GM19452 (cell line): ENCODE measurements at regions not wholly inside any gene's neighbourhood (a gene's known extent, or its start where the extent isn't known, plus 50 kb on each side); places are given as distances from the start of the nearest gene placed in this dataset.
"Not testable (repeated sequence)": the region's sequence is repeated elsewhere in the genome, so short reads cannot be mapped to it uniquely, and the experiment has no call there.

Source experiments
- ATAC-seq: cut with Tn5 transposase; IDR thresholded peaks from one replicate; pipeline ENCODE4 v1.9.1; 2021; ENCODE audit not compliant: unreplicated experiment

DNA sequence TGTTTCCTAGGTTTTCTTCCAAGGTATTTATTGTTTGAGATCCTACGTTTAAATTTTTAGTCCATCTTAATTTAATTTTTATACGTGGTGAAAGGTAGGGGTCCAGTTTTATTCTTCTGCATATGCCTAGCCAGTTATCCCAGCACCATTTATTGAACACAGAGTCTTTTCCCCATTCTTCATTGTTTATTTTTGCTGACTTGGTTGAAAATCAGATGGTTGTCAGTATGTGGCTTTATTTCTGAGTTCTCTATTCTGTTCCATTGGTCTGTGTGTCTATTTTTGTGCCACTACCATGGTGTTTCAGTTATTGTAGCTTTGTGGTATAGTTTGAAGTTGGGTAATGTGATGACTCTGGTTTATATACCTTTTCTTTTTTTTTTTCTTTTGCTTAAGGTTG lies 753.0 kb upstream of the GOT2 start:
- ATAC-seq: no peak

DNA sequence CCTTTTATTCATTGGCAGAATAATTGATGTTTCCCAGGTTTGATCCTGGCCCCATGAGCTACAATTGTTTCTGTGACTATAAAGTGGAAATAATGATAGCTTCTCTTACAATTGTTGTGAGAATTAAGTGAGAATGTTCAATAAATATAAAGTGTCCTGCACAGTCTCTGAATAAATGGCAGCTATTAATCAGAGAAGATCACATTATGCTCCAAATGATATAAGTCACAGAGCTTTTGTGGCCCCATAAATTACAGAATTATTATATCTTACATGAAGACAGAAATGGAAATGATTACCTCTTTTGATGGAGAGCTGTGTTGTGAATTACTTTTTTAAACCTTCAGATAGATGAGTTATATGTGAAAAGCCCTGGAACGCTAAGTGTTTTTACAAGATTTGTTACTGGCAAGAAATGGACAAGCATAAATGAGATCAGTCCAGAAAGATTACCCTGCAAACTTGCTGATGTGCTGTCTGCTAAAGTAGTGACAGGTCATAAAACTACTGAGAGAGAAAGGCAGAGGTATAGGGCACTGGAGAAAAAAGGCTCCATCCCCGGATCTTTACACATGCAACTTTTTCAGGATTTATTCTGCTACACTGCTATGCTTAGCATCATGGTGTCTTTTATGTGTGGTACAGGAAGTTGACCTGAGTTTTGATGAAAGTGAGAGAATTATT lies 750.9 kb upstream of the GOT2 start:
- no peak for ATAC-seq

DNA sequence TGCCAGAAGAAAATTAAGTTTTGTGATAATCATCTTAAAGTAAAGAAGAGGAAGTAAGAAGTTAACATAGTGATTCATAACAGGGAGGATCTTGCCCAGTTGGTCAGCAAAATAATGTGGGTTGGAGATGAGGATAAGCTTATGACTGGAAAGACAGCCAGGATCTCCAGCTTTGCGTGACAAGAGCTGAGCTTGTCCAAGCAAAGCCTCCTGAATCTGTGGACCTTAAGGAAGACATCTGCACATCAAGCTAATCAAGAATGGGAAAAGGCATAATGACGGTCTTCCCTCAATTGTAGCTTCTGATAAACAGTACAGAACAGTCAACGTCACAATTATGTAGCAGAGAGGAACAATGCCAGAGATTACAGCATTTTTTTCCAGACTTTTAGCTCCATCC lies 744.7 kb upstream of the GOT2 start:
- ATAC-seq: no peak

DNA sequence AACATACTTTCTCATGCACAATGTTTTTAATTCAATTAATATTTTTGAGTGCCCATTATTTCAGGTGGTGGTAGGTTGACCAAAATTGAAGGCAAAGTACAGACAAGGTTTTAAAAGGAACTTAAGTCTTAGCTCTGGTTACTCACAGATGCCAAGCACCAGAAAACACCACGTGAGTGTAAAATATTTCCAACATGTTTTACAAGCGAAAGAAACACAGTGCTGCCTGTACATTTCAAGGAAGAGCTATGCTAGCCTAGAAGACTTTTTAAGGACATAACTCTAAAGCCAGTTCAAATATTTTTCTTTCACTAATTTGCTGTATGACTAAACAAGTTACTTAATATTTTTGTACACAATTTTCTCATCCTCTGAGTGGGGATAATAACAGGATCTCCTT lies 736.4 kb upstream of the GOT2 start:
- no peak for ATAC-seq

DNA sequence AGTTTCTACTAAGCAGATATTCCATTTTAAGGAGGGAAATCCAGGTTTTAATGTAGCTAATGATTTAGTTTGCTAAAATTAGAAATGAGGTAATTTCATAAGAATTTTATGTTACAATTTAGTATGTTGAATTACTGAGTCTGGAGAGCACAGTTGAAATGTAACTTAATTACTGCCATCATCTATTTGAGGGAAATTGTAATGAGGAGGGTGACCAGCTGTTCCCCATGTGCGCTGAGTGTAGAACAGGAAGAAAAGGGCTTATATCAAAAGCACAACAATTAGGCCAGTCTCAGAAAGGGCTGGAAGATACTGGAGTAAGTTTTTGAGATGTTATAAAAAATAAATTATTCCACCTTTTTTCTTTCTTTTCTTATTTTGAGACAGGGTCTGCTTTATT lies 735.1 kb upstream of the GOT2 start:
- no peak for ATAC-seq

DNA sequence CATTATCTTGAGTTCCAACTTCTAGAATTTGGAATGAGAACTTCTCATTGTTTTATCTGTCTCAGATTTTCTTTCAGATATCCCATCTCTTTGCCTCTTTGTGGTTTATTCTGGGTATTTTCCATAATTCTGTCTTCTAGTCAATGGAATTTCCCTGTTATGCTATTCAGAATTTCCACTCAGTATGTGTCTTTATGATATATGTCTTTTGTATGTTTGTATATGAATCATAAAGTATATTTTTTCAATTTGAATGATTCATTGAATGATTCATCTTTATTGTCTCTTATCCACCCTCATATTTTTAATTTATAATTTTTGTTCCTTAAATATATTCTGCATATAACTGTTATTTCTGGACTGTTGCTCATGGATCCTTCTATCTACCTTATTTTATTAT lies 729.7 kb upstream of the GOT2 start:
- no peak for ATAC-seq

DNA sequence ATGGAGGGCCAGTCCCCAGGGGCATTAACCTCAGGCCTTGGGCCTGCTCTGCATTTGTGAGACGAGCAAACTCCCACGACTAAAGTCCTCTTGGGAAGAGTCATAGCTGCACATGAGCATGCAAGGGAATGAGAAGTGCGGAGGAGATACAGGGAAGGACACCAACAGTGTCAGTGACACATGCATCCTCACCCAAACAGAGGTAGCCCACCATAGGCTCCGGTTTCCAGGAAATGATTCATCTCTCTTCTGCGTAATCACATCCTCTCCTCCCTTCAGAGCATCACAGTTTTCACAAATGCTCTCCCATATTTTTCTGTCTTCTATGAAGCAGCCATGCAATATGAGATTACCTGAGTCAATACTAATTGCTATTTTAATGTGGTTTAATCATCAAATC lies 725.7 kb upstream of the GOT2 start:
- ATAC-seq: no peak

DNA sequence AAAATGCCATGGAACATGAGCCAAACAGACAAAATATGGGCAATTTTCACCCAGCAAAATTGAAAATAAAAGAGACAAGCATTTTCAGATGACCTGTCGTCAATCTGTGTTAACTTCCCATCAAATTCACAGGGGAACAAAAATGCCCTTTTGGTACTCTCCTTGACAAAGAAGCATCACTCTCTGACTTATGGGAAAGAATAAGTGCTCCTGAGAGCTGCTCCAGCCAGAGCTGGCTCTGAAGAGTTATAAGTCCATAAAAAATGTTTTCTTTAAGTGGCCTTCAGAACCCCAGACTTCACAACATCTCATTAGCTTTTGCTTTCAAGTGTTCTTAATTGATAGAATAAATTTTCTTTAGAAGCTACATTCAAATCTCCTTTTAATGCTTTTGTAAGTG lies 721.4 kb upstream of the GOT2 start:
- ATAC-seq: no peak

DNA sequence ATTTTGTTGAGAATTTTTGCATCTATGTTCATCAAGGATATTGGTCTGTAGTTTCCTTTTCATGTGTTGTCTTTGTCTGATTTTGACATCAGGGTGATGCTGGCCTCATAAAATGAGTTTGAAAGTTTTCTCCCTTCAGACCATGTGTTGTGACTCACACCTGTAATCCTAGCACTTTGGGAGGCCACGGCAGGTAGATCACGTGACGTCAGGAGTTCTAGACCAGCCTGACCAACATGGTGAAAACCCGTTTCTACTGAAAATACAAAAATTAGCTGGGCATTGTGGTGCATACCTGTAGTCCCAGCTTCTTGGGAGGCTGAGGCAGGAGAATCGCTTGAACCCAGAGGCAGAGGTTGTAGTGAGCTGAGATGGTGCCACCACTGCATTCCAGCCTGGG lies 716.4 kb upstream of the GOT2 start:
- ATAC-seq: not testable (repeated sequence)

DNA sequence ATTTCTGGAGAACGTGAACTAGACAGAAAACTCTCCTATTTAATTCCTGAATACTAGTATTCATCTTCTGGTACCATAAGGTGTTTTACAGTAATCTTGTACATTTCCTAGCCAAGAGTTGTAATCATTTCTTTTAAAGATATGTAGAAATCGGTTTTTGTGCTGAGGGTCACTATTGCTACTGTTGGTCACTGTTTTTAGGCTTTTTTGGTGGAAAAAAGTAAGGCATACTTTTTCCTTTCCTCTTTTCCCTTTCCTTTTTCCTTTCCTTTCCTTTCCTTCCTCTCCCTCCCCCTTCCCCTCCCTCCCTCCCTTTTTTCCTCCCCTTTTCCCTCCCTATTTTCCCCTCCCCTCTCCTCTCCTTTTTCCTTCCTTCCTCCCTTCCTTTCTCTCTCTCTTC lies 706.4 kb upstream of the GOT2 start:
- ATAC-seq: no peak

DNA sequence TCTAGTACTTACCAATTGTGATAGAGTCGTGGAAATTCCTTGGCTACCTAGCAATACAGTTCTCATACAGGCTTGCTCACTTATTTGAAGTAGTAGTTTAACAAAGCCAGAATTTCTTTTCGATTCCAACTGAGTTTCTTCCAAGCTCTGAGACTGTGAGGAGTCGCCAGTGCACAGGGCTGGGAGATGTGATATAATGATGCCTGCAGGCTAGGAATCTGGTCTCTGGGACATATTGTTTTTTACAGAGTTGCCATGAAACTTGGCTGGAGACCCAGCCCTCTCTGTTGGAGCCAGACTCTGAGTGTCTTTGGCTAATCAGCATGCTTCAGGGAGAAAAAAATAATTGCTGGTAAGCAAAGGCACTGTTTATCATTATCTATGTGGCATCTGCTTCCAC lies 698.8 kb upstream of the GOT2 start:
- ATAC-seq: no peak

DNA sequence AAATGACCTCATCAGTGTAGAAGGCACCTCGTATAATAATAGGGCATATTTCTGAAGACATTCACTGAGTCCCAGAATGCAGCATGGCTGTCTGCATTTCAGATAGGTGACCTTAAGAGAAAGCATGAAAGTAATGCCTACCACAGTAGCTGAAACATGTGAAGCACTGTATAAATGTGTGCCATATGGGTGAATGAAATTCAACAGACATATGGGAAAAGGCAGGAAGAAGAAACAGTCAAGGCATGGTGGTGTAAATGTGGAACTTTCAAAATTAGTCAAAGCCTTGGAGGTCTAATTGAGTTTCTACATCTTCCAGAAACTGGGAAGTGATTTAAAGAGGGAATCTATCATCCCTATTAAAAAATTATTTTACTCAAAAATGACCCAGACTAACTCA lies 698.2 kb upstream of the GOT2 start:
- no peak for ATAC-seq

DNA sequence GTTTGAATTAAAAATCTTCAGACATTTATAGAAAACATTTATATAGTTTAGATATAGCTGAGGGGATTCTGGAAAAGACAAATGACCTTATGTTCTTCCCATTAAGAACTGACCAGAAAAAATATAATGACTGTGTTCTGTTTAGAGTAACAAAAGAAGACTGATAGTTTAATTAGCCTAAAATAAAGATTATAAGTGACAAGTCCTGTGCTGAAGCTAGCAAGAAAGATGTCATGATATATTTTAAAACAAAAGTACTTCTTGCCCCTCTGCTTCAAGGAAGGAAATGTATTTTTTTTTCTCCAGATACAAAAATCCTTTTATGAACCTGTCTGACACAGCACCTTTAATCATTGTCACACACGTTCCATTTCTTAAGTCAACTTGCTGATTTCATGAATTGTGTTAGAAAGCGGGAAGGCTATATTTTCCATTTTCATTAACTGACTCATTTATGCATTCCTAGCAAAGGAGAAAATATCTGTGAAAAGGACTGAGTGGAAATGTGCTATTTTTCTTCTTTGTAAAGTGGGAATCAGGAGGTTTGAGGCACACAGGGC lies 690.7 kb upstream of the GOT2 start:
- ATAC-seq: no peak

DNA sequence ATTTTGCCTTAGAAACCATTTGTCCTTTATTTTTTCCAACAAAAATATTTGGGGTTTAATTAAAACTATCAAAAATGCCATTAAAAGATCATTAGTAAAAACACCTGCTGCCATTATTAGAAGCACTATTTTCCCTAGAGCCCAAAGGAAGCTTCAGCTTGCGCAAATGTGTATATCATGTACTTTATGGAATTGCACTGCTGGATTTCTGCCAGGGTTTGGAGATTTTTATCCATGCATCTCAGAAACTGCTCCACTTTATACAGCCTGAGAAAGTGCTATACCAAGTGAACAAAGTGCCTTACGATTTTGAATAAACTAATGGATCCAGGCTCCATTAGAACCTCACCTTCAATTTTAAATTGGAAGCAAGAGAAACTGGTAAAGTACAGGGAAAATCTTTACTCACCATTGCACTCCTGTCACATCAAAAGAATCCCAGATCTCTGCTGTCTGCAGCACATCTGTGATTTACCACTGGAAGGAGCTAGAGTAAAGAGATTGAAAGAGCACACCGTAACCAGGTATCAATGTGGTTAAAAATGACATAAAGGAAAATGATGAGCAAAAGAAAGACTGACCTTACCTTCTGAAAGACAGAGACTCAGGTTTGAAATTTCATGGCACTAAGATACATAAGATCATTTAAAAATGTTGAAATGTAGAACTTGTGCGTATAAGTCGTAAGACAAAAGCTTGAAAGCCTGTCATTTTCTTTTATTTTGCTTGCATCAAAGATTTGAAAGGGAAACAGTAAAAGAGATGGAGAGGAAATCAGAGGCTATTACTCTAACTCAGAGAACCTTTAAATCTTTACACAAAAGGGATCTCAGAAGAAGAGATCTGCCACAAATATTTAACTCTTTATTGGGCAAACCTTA lies 678.1 kb upstream of the GOT2 start:
- ATAC-seq: no peak

DNA sequence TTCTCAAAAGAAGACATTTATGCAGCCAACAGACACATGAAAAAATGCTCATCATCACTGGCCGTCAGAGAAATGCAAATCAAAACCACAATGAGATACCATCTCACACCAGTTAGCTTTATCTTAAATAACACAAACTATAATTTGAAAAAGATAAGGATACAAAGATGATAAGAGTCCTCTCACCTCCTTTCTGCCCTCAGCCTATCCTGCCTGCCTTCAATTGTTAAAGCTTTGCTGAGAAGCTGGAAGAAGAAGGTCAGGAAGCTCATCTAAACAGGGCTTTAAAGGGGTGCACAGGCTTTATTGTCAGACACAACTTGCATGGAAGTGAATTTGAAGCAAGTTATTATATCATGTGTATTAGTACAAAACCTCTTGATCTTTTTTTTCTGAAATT lies 676.3 kb upstream of the GOT2 start:
- no peak for ATAC-seq

DNA sequence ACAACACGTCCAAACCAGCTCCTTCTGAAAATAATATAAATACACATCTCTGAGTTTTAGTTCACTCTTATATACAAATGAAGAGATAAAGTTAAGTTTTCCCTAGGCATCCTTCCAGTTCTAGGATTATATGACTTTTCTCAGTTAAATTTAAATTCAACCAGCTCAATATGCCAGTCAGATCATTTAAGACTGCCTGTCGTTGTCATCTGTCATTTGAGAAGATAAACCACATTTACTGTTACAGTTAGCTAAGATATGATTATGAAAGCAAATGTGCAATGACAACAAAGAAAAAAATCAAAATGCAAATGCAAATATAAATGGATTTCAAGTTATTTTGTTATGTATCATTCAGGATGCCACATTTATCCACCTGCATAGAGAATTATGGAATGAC lies 671.7 kb upstream of the GOT2 start:
- ATAC-seq: no peak

DNA sequence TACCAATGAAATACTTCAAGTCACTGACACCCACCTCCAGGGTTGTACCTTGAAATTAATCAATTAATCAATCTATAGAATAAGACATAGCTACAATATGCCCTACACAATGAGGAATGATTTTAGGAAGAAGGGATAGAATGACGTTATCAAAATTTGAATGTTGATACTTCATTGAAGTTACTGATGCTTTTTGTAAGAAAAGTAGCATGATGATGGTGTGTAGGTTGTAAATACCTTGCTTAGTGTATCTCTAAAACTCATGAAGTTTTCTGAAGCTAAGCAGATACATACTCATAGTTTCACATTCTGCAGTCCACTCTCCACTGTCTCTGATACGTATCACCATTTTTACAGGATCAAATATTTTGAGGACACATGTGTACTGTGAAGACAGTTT lies 670.4 kb upstream of the GOT2 start:
- ATAC-seq: no peak

DNA sequence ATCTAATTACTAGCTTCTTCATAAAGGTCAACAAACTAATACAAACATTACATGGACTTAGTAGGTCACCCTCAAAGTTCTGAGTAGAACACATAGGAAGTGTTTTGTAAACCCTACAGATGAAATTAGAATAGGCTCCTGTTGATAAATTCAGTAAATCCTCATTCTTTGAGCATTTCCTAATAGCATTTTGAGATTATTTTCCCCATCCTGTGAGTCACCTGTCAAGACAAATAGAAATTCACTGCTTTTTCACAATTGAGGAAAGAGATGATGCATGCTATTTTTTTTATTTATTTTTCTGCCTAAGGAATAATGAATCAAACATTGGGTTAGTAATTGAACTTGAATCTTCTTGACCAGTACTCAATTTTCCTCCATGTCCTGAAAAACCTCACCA lies 666.7 kb upstream of the GOT2 start:
- ATAC-seq: no peak

DNA sequence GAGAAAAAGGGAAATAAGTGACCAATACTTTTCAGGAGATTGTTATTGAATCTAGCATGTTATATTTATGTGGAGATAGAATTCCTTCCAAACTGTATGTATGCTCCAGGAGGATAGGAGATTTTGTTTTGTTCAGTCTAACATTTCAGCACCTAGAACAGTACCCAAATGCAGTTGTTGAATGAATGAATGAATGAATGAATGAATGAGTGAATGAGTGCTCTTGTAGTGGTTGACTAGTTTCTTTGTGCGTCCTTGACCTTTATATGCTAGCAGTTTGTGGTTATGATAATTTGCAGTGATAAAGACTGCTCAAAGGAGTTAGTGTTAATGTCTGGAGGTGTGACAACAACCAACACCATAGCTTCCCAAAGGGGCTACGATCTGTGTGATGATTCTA lies 663.5 kb upstream of the GOT2 start:
- ATAC-seq: no peak

DNA sequence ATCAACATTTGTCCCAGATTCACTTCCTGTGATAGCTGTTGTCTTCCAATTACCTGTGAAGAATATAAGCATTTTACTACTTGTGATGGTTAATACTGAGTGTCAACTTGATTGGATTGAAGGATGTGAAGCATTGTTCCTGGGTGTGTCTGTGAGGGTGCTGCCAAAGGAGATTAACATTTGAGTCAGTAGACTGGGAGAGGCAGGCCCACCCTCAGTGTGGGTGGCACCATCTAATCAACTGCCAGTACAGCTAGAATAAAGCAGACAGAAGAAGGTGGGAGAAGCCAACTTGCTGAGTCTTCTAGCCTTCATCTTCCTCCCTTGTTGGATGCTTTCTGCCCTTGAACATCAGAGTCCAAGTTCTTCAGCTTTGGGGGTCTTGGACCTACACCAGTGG lies 660.4 kb upstream of the GOT2 start:
- no peak for ATAC-seq

DNA sequence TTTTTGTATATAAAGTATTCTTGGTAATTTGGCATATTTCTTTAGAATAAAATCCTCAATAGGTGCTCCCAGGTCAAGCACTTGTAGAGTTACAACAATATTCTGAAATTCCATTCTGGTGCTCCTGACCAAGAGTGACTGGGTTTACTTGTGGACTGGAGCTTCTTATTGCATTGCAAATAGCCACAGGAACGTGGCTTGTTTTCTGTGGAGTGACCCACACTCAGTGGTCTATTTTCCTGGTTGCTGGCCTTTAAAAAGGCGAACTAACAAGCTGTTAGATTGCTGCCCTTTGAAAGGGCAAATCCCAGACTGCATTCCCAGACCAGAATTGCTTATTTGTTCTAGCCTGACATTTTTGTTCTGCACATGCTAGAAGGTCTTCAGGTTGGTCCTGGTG lies 658.8 kb upstream of the GOT2 start:
- ATAC-seq: no peak

DNA sequence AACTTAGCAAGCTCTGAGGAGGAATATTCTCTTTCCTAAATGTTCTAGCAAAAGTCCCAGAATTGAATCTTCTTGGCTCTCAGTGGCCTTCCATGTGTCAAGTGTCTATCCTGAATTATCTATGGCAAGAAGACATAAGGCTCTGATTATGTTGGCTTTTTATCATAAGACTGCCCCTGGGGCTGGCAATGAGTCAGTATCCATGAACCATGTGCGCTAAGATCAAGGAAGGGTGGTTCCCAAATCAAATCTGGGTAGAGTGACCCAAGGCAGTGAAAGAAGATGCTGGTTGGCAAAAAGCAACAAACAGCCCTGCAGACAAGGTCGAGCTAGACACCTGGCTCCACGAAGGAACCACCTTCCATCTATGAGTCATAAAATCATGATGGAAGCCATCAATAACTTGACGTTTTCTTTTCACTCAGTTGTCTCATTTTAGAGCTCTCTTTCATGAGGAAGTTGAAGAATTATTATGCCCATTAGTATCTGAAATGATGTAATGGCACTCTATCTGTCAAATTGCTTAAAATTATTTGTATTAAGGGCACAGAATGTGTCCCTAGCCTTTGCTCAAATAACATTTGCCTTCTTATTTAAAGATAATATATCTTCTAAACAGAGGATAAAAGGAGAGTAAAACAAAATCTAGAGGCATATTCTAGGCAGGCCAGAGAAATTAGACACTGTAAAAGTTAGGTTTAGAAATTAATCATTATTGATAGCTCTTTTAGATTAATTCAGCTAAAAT lies 657.7 kb upstream of the GOT2 start:
- ATAC-seq: no peak
